SK-N-DZ (cell line): ENCODE measurements at regions not wholly inside any gene's neighbourhood (a gene's known extent, or its start where the extent isn't known, plus 50 kb on each side); places are given as distances from the start of the nearest gene placed in this dataset.
"Not testable (repeated sequence)": the region's sequence is repeated elsewhere in the genome, so short reads cannot be mapped to it uniquely, and the experiment has no call there.

Source experiments
- DNase-seq: peaks from one replicate; pipeline ENCODE4 v3.0.0-alpha.2; 2015; ENCODE audit warnings: low spot score

DNA sequence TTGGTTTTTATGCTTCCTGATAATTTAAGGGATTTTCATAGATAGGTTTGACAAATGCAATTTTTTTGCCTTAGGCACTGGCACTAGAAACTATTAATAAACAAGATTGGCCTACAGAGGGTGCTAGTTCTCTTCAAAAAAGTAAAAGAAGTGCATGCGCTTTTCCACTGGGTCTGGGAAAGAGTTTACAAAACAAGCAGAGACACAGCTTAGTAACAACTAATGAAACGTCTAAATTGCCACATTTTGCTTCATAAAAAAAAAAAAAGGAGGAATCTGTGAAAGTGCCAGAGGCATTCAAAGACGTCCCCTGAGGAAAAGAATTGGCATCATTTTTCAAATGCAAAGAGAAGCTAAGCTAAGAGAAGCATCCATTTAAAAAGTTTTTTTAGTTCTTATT lies 58.3 kb upstream of the EEA1 start:
- peak; percentile 55 for DNase-seq

DNA sequence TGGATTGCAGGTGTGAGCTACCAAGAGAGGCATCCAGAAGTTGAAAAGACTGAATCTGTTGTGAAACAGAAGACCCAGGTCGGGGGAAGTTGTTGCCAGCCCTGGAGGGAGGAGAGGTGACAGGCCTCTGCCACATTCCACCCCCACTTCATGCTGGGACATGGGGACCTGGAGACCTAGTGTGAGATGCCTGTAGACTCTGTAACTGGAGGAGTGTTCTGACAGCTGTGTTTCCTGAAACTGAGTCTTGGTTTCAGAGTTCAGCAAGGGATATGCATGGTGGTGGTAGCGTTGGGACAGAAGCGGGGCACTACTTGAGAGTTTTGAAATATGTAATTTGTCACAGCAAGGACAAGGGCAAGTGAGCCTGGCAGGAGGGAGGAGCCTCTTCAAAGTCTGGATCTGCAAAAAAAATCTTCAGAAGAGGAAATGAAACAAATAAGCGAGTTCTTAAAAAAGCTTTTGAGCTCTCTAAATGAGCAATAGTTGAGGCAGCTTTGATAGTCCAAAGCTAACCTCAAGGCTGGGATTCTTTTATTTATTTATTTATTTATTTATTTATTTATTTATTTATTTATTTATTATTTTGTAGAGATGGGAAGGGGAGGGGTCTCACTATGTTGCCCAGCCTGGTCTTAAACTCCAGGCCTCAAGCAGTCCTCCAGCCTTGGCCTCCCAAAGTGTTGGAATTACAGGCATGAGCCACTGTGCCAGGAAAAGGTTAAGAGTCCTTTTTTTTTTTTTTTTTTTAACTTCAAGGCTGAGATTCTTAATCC lies 58.9 kb upstream of the EEA1 start:
- DNase-seq: no peak

DNA sequence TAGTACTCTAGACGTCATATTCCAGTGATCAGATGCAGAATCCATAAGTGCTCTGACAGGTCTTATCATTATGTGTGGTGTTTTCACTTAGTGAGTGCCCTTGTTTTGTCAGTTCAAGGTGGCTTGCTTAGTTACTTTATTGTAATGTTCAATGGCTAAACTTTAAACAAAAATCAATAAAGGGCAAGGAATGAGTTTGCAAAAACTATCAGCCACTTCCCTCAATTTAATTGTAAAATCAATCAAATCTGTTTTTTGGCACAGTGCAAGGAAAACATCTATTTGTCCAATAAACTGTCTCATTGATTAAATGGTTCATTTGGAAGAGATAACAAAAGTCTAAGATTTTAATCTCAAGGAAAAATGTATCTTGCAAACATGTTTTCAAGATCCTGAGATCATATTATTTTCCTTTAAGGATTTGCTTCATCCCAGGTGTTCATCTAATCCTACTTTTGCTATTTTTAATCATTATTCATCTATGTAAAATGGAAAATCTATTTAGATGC lies 59.6 kb upstream of the EEA1 start:
- DNase-seq: no peak

DNA sequence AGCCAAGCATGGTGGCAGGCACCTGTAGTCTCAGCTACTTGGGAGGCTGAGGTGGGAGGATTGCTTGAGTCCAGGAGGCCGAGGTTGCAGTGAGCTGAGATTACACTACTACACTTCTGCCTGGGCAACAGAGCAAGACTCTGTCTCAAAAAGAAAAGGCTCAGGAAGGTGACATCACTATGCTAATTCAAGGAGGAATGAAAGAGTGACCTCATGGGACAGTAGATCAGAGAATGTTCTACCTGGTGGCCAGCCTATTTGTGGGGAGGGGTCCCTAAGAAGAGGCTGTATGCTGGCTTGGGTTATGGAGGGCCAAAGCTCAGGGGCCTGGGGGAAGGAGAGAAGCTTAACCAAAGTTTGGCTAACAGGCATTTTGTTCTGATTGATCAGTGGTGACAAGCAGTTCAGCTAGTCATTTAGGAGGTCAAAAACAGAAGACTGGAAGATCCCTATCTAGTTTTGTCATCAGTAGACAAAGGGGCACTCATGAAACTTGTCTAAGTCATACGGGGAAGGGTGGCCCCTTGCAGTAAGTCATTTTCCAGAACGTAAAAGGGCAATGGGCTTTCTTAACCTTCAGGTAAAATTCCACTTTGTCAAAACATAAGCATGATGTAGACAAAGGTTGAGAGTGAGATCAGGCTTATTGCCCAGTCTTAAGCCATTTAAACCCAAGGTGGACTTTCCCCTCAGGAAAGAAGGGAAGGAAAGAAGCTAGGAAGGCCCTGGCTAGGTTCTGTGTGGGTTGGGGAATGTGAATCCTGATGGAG lies 60.8 kb upstream of the EEA1 start:
- no peak for DNase-seq

DNA sequence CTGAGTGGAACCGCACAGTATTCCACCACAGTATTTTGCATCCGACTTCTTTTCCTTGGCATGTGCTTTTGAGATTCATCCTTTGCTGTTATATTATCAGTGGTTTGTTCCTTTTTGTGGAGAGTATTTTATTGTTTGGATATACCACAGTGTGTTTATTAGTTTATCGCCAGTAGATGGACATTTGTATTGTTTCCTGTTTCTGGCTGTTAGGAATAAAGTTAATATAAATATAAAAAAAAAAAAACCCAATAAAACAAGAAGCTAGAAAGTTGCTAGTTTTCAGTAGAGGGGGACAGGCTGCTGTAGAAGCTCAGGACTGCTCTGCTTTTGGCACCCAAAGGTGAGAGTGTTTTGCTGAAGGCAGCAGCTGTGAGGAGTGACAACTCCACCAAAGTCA lies 62.0 kb upstream of the EEA1 start:
- no peak for DNase-seq

DNA sequence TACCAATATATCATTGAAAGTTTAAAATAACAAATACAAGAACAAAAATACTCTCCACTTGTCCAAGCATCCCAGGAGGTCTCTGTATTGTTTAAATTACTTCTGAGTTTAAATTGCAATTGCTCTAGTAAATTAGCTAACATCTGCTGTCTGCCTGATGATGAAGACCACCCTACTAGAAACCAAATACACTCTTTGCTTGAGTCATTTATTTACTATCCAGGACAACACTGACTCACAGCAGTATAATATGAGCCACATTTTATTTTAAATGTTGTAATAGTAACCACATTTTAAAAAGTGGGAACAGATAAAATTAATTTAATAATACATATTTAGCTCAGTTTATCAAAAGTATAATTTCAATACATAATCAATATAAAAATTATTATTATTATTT lies 62.9 kb upstream of the EEA1 start:
- DNase-seq: no peak

DNA sequence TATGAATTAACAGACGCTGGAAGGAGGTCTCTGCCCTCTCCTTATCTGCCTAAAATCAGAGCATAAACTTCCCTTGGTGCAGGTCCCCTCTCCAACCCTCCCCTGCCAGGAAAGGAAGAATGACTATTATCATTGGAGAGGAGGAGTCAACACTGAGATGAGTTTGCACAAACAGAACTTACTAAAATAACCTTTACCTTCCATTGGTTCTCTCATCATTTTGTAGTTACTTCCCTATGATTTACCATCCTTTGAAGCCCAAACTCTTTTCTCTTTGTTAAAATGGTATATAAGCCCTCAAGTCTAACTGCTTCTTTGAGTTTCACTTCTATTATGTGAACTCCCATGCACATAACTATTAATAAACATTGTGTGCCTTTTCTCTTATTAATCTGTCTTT lies 64.2 kb upstream of the EEA1 start:
- DNase-seq: no peak

DNA sequence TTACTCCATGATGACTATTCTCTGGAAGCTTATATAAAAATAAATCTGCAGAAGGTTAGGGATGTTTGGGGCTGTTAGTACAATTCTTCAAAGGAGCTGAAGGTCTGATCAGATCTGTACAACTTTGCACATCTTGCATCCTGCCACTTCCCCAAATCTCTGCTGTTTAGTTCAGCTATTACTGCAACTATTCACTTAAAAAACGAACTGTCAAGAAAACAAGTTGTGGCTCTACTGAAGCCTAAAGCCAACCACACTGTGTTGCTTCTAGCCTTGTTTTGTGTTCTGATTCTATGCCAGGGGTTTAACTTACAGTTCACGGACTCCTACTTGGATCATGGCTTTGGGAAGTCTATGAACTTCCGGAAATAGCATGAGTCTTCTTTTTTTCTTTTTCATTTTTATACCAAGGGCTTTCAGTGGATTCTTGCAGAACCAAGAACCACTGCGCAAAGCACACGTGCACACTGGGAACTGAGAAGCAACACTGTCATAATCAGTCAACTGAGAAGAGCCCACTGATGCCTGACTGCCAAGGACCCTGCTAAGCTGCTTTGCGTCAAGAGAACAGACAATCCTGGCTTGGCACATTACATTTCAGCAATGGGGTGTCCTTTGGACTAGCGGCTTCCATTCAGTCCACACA lies 66.3 kb upstream of the EEA1 start:
- no peak for DNase-seq

DNA sequence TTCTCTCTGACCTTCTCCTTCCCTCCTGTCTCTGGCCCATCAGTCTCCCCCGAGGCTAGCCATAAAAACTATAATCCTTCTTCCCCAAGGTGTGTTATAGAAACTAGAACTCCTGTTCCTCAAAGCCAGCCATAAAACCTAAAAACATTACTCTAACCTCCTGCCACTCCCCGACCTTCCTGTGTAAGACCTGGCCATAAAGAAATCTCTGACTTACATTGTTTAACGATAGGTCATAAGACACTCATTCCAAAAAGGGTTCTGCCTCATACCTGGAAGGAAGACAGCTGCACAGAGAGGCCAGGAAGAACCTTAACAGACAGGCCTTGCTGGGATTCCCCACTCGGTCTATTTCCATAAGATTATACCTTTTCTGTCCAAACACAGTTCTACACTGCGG lies 70.9 kb upstream of the EEA1 start:
- DNase-seq: no peak

DNA sequence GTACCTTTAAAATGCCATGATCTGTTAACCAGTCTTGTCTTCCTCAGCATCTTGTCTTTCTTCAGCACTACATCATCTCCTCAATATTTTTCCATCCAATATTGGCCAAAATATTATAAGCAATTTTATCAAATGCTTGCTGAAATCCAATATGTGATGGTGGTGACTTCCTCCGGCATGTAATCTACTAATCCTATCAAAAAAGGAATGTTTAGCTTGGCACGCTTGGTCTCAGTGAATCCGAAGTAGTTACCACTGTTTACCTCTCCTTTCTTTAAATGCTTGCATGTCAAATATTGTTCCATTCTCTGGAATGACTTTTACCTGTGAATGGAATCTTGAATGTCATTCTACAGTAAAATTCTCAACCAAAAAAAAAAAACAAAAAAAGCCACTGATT lies 72.3 kb upstream of the EEA1 start:
- no peak for DNase-seq

DNA sequence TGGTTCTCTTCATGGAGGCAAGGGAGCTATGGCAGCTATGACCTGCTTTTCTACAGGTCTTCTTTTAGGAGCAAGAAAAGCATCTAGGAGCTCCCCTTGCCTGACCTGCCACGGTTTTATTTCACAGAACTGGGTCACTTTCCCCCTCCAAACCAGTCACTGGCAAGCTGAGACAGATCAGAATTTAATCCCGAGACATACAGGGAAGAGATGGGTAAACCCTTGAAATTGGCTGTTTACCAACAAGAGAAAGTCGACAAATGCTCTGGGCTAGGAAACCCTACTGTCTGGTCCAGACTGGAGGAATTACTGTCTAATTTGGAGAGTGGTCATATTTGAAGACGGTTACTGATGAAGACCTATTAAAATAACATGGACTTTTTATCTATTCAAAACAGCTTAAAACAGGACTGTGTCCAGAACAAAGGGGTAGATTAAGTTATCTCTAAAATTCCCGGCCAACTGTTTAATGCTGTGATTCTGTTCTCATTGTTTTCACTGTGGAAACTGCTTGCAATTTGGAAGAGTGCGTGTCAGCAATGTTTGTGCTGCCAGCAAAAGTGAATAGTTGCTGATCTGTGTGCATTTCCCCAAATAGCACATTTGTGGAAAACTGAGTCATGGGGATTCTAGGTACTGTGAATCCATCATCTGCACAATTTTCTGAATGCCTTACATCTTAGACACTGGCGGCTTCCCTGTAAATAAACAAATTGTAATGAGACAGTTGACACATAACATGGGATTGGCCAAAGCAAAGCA lies 73.4 kb upstream of the EEA1 start:
- DNase-seq: no peak

DNA sequence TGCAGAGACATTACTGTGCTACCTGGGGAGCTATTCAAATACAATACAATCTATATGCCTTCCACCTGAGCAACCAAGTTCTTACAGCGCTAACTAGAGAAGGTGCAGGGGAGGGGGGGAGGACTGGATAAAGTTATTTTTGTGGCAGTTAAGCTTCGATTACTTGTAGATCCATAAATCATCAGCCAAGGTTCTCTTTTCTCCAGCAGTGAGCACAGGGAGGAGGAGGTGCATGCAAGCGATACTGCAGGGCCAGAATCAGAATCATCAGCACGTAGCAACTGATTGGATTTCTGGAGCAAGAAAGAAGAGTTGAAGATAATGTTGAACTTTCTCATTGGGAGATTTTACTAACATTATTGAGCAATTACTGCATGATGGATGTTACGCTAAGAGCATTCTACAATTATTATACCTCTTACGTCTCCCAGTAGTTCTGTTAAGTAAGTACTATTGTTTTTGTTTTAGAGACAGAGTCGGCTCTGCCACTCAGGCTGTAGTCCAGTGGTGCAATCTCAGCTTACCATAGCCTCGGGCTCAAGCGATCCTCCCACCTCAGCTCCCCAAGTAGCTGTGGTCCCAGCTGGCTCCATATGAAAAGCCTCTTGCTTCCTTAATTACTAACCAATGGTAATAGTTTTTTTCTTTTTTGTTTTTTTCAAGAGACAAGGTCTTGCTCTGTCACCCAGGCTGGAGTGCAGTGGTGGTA lies 74.6 kb upstream of the EEA1 start:
- no peak for DNase-seq

DNA sequence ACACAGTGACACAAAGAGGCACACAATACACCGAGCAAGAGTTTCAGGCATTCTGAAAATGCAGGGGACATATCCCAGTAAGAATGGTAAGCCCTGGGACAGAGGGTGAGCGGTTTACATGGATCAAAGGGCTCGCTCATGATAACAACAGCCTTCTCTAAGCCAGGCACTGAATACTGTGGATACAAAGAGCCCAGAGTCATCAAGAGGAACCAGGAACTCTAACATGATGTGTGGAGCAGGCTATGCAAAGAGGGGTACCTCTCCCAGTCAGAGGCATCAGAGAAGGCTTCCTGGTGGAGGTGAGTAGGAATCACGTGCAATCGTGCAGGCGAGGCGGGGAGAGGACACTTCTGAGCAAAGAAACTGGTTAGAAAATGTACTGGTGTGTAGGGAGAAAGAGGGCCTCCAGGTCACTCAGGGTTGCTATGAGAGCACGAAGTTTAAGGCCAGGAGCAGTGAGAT lies 76.9 kb upstream of the EEA1 start:
- DNase-seq: no peak

DNA sequence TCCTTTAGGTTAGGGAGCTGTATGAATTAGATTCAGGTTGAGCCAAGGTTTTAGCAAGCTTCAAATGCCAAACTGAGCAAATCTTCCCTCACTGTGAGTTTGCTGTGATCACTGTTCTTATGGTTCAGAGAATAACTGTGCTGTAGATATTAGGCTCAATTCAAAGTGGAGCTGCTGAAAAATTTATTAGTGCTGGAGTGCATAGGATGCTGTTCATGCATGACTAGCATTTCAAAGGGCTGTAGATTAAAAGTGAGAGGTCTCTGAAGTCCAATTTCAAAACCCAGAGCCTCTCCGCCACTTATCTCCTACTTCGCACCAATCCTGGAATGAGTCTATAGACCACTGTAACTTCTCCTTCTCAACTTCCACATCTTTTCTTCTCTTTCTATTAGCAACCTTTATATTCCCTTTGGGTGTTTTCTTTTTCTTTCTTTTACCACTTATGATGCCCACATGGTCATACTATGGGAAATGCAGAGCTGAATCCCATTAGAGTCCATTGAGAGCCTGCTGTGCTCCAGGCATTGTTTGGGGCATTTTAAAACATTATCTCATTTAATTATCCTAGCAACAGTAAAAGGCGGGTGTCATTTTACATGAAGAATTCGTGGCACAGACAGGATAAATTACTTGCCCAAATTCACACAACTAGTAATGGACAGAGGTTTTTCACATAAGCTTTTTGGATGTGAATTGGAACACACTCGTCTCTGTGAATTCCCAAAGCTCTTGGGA lies 77.5 kb upstream of the EEA1 start:
- DNase-seq: no peak

DNA sequence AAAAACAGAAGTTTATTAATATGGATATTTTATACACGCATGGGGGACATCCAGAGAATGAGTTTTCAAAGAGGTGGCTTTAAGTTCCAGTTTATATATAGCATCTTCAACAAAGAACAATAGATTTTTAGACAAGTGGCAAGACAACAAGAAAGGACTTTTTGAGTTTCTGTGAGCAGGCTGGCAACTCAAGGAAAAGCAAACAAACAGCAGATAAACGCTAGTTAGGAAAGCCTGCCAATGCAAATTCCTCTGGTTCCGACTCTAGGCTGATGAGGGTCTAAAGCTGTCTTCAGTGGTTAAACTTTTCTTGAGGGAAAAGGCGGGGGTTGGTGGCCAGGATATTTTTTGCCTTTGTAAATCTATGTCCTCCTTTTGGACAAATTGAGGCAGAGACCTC lies 78.4 kb upstream of the EEA1 start:
- DNase-seq: no peak

DNA sequence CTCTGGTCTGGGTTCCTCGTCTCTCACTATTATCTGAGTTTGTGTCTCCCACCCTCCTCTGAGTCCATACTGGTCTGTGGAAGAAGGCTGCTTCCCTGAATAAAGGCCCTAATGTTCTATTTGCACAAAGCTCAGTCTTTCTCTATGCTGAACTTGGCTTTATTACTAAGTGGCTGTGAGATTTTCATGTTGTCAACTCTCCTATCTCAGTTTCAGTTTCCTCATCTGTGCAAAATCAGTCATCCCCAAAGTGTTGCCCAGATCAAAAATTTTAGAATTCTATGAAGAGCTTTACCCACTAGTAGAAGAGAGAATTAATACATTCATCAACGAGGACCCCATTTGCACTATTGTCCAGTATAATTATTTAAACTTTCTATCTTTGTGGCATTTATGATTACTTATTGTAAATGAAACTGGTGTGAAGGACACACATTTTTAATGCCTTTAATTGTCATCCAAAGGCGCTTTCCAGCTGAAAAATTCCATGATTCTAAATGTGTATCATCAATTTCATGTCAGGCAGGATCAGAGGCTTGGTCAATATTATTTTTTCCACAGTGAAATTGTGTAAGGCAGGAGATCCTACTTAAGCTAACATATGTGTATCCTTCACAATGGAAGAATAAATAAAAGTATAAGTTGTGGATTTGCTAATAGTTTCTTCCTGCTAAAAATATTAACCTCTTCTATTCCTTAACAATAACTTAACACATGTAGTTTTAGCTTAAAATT lies 79.1 kb upstream of the EEA1 start:
- DNase-seq: no peak

DNA sequence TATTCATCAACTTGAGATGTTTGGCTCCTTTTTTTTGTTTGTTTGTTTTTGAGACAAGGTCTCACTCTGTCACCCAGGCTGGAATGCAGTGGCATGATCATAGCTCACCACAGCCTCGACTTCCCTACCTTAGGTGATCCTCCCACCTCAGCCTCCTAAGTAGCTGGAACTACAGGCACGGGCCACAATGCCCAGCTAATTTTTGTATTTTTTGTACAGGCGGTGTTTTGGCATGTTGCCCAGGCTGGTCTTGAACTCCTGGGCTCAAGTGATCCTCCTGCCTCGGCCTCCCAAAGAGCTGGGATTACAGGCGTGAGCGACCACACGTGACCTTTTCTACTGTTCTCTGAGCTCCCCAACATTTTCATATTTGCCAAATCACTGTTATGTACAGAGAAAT lies 79.8 kb upstream of the EEA1 start:
- DNase-seq: not testable (repeated sequence)

DNA sequence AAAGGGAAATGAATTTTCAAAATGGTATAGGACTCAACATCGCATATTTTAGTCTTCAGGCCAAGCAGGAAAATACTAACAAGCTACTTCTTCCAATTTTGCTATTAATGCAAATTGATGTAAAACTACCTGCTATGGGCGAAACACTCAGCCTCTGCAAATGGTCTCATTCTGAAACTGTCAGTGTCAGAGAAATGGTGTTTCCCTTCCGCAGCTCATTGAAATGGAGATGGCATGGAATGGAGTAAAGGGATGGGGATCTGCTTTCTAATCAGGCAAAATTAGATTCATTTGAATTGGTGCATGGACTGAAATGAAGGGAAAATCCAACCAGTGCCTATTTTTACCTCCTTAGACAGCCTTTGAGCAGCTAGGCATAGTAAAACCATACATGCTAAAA lies 80.4 kb upstream of the EEA1 start:
- no peak for DNase-seq

DNA sequence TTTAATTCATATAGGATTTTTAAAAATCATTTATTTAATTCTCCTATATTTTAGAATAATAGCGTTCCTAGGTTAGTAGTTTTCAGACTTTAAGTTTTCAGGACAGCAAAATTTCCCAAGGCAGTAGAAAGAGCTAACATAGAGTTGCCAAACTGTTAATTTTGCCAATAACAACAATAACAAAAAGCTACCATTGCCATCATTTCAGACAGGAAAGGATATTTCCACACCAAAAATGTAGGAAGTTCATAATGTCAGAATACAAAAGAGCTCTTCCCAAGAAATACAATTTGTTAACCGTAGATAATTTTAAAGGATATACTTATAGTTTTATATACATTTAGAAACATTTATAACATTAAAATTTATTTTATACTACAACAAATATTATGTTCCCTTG lies 81.4 kb upstream of the EEA1 start:
- no peak for DNase-seq

DNA sequence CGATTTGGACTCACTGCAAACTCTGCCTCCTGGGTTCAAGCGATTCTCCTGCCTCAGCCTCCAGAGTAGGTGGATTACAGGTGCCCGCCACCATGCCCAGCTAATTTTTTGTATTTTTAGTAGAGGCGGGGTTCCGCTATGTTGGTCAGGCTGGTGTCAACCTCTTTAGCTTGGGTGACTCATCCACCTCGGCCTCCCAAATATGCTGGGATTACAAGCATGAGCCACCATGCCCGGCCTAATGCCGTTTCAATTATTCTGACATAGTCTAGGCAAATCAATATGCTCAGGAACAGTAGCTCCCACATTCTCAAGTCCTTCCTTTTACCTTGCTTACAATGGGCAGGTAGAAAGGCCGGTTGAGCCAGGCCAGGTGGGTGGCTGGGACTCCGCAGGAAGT lies 82.0 kb upstream of the EEA1 start:
- DNase-seq: no peak
